NCI-H69 (cell line): ENCODE measurements at regions not wholly inside any gene's neighbourhood (a gene's known extent, or its start where the extent isn't known, plus 50 kb on each side); places are given as distances from the start of the nearest gene placed in this dataset.
A peak's percentile ranks its signal among the peaks of the same experiment; 100 is the strongest.
"Not testable (repeated sequence)": the region's sequence is repeated elsewhere in the genome, so short reads cannot be mapped to it uniquely, and the experiment has no call there.

Source experiments
- DNase-seq: peaks from one replicate; lab custom pipeline; 2025; lab: John Stamatoyannopoulos, UW

DNA sequence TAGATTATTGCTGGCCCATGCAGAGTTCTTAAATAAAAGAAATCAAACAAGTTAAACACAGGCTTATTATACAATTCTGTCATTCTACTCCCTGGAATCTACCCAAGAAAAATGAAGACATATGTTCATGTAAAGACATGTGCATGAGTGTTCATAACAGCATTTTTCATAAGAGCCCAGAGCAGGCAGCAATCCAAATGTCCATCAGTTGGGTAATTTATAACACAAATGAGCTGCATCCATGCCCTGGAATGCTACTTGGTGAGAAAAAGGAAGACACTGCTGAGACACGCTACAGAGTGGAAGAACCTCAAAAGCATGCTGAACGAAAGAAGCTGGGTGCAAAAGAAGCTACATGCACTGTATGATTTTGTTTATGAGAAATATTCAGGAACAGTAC is 342.6 kb downstream of the TCERG1L start:
- DNase-seq, result no peak

DNA sequence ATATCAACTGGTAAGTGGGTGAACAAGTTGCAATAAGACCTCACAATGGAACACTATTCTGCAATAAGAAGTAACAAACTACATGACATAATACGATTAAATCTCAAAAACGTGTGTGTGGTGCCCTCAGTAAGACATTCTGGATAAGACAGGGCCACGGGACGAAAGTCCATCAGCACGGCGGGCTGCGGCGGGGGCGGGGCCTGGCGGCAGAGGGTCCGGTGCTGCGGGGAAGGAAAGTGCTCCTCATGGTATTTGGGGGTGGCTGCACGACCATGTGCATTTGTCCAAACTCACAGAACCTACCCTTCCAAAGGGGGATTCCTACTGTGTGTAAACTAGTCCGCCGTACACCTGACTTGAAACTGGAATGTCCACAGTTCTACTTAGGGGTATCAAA is 341.8 kb downstream of the TCERG1L start:
- no peak for DNase-seq

DNA sequence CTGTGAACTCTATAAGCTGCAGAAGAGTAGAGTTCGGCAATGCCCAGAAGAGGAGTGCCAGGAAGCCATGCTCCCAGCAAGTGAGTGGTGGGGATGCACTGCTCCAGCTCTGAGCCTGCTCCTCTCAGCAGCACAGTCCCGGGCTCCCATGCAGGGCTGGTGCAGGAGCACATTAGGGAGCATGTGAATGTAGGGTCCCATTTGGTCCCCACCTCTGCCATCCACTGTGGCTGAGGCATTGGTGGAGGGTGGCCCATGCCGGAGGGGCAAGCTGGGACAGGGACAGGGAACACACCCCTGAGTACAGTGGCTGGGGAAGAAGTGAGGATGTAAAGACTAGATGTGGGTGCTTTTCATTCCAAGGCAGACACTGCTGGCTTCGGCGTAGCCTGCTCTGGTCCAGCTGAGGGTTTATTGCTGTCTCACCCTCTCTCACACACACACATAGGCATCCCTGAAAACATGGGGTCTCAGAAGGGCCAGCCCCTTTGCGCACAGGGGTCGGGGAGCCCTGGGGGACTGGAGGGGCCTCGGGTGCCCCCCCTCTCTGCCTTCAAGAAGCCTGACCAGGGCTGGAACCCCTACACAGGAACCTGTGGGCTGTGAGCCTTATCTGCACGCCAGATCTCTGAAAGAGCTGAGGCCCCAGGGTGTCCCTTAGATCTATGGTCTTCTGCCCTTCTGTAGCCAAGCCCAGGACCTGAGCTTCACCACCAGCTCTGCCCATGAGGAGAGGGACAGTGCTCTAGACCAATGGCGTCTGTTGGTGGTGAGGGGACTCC is 341.0 kb downstream of the TCERG1L start:
- DNase-seq, result no peak

DNA sequence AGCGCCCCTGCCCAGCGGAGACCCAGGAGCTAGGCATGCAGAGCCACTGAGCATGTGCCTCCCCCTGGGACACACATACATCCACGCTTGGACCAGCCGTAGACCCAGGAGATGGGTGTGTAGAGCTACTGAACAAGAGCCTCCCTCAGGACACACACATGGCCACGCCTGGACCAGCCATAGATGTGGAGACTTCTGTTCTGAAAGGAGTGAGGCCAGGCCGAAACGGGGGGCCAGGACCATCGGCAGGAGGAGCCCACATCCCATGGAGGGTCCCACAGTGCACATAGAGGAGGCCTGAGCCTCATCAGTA is 340.4 kb downstream of the TCERG1L start:
- DNase-seq, result no peak

DNA sequence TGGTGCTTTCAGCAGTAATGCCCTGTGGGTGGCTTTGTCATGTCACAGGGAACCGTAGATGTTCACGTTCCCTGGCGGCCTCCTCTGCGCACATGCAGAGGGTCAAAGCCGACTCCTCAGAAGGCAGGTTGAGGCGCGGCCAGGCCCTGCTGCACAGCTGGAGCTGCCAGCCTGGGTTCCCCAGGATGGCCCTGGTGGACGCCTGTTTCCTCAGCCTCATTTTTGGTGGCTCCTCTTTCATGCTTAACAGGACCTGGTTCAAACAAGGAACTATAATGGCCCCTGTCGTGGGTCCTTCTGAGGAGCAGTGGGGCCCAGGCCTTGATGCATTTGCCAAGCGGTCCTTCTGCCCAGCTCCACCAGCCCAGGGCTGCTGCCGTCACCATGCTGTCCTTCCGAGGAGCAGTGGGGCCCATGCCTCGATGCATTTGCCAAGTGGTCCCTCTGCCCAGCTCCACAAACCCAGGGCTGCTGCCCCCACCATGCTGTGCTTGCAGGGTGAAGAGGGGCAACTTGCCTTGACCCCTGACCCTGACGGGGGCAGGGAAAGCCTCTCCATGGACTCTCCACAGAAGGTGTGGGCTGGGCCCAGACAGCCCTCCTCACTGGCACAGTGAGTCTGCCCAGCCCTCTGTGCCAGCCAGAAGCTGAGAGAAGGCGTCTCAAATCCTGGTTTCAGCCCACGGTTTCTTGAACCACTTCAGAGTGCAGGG is 338.2 kb downstream of the TCERG1L start:
- no peak for DNase-seq

DNA sequence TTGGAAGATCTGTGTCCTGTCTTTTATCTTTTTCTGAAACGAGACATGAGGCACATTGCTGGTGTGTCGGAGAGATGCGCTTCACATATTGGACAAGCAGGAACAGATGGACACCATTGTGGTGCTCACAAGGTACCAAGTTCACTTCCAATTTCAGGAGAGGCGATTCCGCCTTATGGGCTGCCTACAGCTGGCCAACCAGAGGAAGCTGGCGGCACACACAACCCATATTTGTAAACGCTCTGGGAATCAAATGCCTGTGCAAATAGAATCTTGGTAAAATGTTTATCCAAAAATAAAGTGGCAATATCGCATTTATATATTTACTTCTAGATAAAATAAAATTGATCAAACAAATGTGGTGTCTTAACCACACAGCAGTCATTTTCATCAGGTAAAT is 337.4 kb downstream of the TCERG1L start:
- DNase-seq, result no peak

DNA sequence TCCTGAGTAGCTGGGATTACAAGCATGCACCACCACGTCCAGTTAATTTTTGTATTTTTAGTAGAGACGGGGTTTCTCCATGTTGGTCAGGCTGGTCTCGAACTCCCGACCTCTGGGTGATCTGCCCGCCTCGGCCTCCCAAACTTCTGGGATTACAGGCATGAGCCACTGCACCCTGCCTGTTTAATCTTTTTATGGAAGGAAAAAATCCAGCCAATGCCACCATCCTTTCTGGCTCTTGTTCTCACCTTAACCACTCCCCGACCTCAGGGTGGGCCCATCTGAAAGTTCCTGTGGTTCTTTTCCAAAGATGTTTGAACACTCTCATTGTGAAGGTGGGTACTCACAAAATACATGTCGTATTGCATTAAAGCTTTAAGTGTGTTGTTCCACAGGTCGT is 336.2 kb downstream of the TCERG1L start:
- not testable (repeated sequence) for DNase-seq

DNA sequence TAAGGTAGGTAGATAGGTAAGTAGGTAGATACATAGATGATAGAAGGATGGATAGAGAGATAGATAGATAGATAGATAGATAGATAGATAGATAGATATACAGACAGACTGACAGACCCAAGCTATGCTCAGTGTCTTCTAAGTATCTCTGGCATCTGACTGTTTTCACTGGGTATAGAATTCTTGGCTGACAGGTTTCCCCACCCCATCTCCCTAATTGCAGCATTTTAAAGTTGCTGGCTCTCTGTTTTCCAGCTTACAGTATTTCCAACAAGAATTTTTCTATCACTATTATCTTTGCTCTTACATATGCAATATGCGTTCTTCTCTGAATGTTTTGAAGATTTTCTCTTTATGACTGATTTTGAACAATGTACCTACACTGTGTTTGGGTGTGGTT is 328.7 kb downstream of the TCERG1L start:
- no peak for DNase-seq

DNA sequence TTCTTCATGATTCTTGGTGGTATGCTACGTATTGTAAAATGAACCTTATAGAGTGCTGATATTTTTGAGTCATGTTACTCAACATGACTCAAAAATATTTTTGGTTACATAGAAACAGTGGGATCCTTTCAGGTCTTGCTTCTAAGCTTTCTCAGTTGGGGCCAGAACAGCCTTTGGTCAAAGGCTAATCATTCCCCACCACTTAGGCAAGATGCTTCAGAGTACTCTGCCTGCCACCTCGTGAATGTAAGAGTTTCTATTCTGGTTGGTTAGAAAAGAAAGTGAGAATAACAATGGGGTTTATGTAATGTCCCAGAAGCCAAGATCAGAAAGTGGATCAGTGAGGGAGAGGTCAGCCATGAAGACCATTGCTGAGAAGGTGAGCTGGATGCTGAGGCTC is 327.8 kb downstream of the TCERG1L start:
- no peak for DNase-seq

DNA sequence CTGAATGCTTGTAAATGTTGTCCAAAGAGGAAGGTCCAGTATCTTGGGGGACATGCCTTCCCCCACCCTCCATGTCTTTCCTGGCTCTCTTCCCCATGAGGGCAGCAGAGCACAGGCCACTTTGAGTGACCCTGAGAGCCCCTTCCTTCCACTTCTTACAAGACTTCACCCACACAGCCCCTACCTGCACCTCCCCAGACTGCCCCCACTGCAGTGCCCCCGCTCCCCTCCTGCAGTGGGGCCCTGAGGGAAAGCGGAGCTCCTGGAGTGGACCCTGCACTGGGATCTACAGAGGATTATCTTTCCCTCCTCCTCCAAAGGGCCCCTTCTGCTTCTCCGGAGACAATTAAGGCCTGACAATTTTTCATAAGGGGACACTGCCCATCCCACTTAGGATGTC is 326.8 kb downstream of the TCERG1L start:
- no peak for DNase-seq

DNA sequence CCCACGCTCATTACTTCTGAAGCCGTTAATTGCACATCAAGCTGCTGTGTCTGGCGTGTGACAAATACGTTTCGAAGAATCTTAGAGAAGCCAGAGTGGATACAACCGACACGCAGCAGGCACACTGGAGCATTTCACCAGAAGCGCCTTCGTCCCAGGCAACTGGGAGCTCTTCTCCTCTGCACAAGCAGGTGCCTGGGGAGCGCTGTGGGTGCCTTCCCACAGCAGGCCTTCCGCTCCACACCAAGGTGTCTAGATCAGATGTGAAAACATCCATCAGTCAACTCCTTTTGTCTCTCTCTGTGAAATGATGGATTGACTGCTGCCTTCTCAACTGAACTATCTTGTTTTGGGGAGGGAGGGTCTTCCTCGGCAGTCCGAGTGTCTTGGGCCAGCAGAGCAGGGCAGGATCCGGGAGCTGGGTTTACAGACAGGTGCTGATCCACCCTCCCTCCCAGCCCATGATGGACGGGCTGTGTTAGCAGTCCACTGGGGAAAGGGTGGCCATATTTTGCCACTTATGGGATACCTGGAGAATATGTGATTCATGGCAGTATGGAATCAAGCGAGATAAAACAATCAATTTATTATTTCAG is 326.3 kb downstream of the TCERG1L start:
- DNase-seq, result no peak

DNA sequence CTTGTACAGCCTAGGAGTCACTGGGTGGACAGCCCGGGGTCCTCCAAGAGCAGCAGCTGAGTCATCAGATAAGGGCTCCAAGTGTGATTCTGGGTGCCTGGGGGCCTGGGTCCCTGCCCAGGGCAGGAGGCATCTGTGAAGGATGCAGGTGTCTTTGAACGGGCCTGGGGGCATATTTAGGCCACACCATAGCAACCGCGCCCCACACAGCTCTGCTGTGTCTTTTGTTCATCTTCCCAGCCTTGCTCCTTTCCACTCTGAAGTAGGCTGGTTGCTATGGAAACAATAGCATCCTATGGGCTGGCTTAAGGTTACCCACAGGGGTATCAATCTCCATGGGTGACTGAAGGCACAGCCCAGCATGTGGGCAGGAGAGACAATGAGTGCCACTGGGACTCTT is 324.7 kb downstream of the TCERG1L start:
- no peak for DNase-seq

DNA sequence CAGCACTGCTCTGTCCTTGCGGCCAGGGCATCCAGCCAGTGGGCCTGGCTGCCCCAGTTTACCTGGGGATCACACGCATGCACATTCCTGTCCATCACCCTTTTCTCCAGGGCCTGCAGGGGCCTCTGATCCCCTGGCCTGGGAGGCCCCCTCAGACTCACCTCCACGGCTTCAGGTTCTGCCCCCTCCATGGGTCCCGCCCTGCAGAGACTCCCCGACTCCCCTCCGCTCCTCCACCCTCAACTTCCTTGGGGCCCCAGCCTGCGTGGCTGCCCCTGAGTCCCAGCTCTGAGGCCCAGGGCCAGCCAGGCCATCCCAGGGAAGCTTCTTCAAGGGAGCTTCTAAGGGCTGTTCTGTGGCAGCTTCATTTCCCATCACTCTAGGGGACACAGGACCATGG is 324.1 kb downstream of the TCERG1L start:
- DNase-seq, result no peak

DNA sequence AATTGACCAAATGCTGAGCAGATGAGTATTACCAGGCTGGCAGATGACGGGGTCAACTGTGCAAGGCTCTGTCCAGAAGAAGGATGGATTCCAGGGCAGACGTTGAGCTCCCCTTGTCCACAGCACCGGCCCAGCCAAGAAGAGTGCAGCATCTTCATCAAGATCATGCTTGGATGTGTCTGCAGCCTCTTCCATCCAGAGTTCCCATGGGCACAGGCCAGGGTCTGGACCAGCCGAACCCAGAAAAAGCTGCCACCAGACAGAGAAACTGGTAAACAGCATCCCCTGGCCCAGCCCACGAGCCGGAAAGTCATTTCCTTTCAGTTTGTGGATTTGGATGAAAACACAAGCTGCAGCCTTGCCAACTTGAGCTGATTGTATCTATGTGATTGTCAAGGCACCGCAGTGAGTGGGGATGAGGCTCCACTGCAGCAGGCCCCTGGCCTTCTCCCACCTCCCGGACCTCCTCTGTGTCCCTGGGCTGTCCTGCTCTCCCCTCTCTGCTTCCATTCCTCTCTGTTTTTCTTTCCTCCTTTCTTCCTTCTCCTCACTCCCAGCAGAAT is 321.8 kb downstream of the TCERG1L start:
- DNase-seq, result peak; percentile 19

DNA sequence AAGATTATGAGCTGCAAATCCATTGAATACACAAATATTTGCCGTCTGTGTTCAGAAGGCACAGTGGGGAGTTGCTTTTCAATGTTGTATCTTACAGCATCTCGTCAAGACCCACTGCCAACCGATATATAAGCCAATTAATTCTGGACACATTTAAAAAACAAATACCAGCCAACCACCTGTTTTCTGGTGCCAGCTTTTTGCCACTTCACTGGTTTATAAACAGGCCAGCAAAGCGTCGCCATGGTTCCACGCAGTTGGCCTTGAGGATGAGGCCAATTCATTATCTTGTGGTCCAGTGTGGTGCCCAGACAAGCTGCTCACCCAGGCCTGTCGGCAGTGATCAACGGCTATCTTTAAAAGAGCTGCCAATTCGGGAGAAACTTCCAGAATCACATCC is 321.0 kb downstream of the TCERG1L start:
- DNase-seq, result peak; percentile 51

DNA sequence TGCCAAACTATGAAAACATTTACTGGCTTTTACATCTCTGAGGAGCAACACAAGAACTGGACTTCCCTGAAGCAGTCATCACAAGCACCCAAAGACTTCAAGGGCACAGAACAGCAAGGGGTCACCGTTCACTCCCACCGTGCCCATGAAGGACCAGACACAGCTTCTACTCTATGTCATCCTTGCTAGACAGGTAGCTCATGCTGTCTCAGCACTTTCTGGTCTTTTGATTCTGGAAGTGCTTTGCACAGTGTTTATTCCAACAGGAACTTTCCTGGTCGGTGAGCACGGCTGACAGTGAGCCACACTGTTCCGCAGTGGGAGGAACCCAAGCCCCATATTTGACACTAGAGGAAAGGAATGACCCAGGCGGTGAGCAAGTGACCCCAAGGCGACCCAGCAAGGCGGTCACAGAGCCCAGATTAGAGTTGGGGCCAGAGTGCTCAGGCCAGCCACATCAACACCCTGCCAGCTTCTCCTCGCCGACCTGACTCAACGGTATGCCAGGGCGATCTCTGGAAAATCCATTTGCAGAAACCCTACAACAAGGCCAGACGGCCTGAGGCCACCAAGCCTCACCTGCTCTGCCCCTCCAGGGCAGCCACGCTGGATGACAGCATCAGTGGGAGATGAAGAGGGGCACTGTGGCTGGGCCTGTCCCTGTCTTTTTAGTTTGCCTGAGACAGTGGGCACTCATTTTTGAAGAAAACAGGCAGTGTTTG is 318.6 kb downstream of the TCERG1L start:
- no peak for DNase-seq

DNA sequence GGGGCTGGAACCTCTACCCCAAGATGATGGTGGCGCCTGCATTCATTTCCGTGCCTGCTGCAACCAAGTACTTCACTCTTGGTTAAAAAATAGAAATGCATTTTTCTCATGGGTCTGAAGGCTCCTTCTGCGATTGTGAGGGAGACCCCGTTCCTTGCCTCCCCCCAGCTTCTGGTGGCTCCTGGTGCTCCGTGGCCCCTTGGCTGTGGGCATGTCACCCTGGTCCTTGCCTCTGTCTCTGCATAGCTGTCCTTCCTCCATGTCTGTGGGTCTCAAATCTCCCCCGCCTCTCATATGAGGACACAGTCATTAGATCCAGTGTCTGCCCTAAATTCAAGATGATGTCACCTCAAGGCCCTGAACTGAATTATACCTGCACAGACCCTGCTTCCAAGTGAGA is 317.9 kb downstream of the TCERG1L start:
- DNase-seq, result no peak

DNA sequence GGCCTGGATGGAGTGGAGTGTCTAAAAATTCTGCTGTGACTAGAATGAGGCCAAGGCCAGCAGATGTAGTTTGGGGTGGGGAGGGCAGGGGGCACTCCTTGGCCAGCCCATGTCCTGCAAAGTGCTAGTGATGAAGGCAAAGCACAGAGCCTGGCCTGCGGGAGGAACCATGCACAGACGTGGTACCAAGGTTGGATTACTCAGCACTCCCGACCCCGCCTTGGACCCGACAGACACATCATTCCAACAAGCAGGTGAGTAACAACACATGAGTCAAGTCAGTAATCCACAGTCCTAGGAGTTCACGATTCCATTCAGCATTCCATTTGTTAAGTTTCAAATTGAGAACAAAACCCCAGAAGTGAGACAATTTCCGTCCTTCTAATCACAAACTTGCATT is 317.3 kb downstream of the TCERG1L start:
- no peak for DNase-seq

DNA sequence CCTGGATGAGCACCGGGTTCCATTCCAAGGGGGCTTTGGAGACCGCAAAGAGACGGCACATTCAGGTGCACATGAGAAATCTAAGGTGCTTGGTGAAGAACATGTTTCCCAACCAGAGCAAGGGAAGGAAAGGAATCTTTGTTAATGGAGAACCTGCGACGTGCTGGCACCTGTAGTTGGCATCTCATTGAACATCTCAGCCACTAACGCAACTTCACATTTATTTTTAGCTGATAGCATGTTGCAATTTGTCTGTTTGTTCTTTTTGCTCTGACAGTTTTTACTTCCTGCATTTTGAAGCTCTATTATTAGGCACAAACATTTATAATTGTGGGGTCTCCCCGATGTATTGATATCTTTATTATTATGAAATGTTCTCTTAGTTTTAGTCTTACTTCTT is 316.7 kb downstream of the TCERG1L start:
- no peak for DNase-seq

DNA sequence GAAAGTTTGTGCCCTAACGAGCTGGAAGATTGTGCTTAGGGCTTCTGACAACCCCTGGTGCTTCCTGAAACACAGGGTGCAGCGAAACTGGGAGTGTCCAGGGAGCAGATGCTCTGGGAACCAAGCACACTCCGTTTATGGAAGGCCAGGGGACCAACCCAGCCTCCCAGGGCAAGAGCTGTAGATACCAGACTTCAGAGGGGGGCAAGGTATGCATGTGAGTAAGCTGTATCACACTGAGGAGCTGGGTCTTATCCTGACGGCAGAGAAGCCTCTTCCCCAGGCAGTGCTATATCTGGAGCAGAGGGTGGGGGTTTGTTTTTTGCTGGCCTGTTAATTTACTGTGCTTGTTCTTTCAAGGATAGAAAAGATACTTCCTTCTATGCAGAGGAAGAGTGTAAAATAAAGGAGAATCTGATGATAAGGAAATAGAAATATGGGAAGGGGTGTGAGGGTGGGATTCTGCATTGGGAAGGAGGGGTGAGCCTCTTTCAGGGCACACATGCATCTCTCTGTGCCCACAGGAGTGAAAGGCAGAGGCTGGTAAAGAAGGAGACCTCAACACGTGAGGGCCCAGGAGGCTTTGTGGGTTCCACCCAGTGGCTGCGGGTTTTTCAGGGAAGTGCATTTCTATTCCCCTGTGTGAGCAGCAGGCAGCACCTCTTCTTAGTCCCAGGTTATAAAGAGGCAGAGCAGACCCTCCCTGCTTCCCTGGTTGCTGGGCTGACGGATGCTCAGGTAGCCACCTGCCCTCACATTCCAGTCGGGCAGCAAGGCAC is 314.1 kb downstream of the TCERG1L start:
- no peak for DNase-seq

DNA sequence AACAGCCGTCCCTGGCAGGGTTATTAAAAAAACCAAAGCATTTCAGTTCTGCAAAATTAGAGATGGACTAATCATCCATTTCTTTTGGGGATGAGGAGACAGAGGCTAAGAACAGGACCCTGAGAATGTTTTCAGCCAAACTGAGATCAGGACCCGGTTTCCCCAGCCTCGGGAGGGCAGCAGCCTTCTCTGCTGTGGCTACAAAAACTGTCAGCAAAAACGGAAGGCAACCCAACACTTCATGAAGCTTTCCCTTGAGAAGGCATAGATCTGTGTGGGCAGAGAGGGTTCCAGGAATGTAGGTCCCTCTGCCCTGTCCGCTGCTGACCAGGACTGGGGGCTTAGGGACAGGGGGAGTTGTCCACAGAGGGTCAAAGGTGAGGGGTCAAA is 313.5 kb downstream of the TCERG1L start:
- DNase-seq, result no peak

DNA sequence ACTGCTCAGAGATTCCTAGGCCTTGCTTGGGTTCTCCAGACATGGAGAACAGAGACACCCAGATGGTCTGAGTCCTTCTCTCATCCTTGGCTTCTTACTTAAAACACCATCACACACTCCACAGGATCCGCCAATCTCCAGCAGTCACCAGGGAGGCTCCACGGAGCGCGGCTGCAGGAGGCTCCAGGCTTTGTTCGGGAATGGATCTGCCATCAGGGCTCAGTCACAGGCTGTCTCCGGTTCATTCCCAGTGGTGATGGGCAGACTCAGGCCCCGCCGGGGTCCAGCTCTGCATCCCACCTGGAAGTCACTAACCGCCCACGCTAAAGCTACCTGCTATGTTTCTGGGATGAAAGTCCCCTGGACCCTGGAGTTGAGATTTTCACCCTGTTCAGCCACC is 312.9 kb downstream of the TCERG1L start:
- no peak for DNase-seq
